Suprapubic skin (tissue), 4 donors: ENCODE measurements at regions not wholly inside any gene's neighbourhood (a gene's known extent, or its start where the extent isn't known, plus 50 kb on each side); places are given as distances from the start of the nearest gene placed in this dataset.

Experiments
- DNase-seq, 2 donors: peaks; one replicate each; pipeline ENCODE4 v3.0.0-alpha.2; 2019; ENCODE audit warnings: low spot score in 2 of 2
- H3K27ac ChIP-seq: fragments of 200-600 bp; sonication (generic); one replicate; pipeline ENCODE4 v1.5.1; 2019
- H3K27me3 ChIP-seq: fragments of 200-600 bp; sonication (generic); one replicate; pipeline ENCODE4 v1.5.1; 2019
- H3K36me3 ChIP-seq: fragments of 200-600 bp; sonication (generic); one replicate; pipeline ENCODE4 v1.5.1; 2019
- H3K4me1 ChIP-seq: fragments of 200-600 bp; sonication (generic); one replicate; pipeline ENCODE4 v1.5.1; 2019
- H3K4me3 ChIP-seq: fragments of 200-600 bp; sonication (generic); one replicate; pipeline ENCODE4 v1.5.1; 2019; ENCODE audit warnings: mild to moderate bottlenecking
- H3K9me3 ChIP-seq: fragments of 200-600 bp; sonication (generic); one replicate; pipeline ENCODE4 v1.5.1; 2019
- EP300 ChIP-seq: sonication (generic); formaldehyde crosslinking; IDR thresholded peaks from one replicate; pipeline ENCODE4 v1.6.1; 2017; ENCODE audit warnings: antibody characterized with exemption
- POLR2A ChIP-seq, 2 donors: fragments of 450-650 bp; IDR thresholded peaks; one replicate each; pipeline ENCODE4 v1.6.1; 2017; ENCODE audit warnings: antibody characterized with exemption in 2 of 2, mild to moderate bottlenecking in 2 of 2, moderate library complexity in 2 of 2
- POLR2AphosphoS5 ChIP-seq, 3 donors: sonication (generic); formaldehyde crosslinking; IDR thresholded peaks; one replicate each; pipeline ENCODE4 v1.6.1; 2017; ENCODE audit warnings: antibody characterized with exemption in 3 of 3
- WGBS: methylation state at CpG from one replicate; pipeline ENCODE4 v1.1.5; 2018; 5-methylcytosine and 5-hydroxymethylcytosine counted together
- TF ChIP-seq, protein P1 (sequence below), 2 donors: fragments of 200-600 bp in 1 of 2; fragments of 450-650 bp in 1 of 2; sonication (generic) in 1 of 2; IDR thresholded peaks; one replicate each; pipeline ENCODE4 v1.5.1; 2016 to 2019; ENCODE audit warnings: antibody characterized with exemption in 2 of 2, mild to moderate bottlenecking in 1 of 2, moderate library complexity in 1 of 2

- TF ChIP-seq POLR2AphosphoS5 (IDR thresholded peaks at IDR 0.05) (no peak), POLR2A (IDR thresholded peaks at IDR 0.05) (no peak), EP300 (no peak)
- TF ChIP-seq, protein P1, sequence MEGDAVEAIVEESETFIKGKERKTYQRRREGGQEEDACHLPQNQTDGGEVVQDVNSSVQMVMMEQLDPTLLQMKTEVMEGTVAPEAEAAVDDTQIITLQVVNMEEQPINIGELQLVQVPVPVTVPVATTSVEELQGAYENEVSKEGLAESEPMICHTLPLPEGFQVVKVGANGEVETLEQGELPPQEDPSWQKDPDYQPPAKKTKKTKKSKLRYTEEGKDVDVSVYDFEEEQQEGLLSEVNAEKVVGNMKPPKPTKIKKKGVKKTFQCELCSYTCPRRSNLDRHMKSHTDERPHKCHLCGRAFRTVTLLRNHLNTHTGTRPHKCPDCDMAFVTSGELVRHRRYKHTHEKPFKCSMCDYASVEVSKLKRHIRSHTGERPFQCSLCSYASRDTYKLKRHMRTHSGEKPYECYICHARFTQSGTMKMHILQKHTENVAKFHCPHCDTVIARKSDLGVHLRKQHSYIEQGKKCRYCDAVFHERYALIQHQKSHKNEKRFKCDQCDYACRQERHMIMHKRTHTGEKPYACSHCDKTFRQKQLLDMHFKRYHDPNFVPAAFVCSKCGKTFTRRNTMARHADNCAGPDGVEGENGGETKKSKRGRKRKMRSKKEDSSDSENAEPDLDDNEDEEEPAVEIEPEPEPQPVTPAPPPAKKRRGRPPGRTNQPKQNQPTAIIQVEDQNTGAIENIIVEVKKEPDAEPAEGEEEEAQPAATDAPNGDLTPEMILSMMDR (IDR thresholded peaks at IDR 0.05) = no peak
- Histone ChIP-seq H3K4me1 (no peaks in the 10 kb centered on the region), H3K27ac (no peak overlapping the region), H3K9me3 (no peaks in the 10 kb centered on the region), H3K4me3 (no peak overlapping the region), H3K36me3 (no peaks in the 10 kb centered on the region), H3K27me3 (no peaks in the 10 kb centered on the region)
- 48% methylated on average over 2 of the region's 2 CpGs for WGBS
- no peak for DNase-seq
Measured at GRCh38 chr12:59867689-59868088, 271.9 kb downstream of the SLC16A7 start.

DNA sequence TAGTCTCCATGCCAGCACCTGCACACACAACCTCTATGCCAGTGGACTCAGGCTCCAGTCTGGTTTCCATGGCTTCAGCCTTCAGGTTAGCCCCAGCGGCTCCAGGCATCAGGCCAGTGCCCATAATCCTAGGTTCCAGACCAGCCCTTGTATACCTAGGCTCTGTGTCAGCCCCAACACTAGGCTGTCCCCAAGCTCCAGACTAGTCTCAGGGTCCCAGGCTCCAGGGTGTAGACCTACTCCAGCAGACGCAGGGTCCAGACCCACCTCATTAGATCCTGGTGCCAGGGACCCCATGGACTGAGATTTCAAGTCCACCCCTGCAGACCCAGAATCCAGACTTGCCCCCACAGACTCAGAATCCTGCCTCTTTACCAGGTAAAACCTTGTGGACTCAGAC lies 275.9 kb downstream of the SLC16A7 start:
- WGBS = no CpG with 5 or more reads among the region's 2 CpGs
- no peaks in the 10 kb centered on the region for H3K9me3 ChIP-seq
- H3K27me3 ChIP-seq = no peaks in the 10 kb centered on the region
- no peak overlapping the region for H3K4me3 ChIP-seq
- H3K27ac ChIP-seq = no peak overlapping the region
- TF ChIP-seq POLR2AphosphoS5 (IDR thresholded peaks at IDR 0.05) = no peak
- TF ChIP-seq, protein P1 (IDR thresholded peaks at IDR 0.05) = no peak
- no peak for TF ChIP-seq EP300
- no peak for TF ChIP-seq POLR2A (IDR thresholded peaks at IDR 0.05)
- DNase-seq = no peak
- H3K4me1 ChIP-seq = no peaks in the 10 kb centered on the region
- no peaks in the 10 kb centered on the region for H3K36me3 ChIP-seq

GRCh38 chr12:59873136-59873535 lies 277.3 kb downstream of the SLC16A7 start:
- no peak overlapping the region for H3K27ac ChIP-seq
- no peaks in the 10 kb centered on the region for H3K9me3 ChIP-seq
- H3K27me3 ChIP-seq = no peaks in the 10 kb centered on the region
- no peak overlapping the region for H3K4me3 ChIP-seq
- H3K4me1 ChIP-seq = no peaks in the 10 kb centered on the region
- WGBS = 96% methylated on average over 1 of the region's 1 CpG
- TF ChIP-seq, protein P1 (IDR thresholded peaks at IDR 0.05) = no peak
- no peak for TF ChIP-seq POLR2A (IDR thresholded peaks at IDR 0.05)
- no peaks in the 10 kb centered on the region for H3K36me3 ChIP-seq
- DNase-seq = no peak

GRCh38 chr12:59874781-59875180 lies 279.0 kb downstream of the SLC16A7 start:
- H3K4me3 ChIP-seq = no peak overlapping the region
- 56% methylated on average over 1 of the region's 1 CpG for WGBS
- TF ChIP-seq EP300 (no peak), POLR2AphosphoS5 (IDR thresholded peaks at IDR 0.05) (no peak), POLR2A (IDR thresholded peaks at IDR 0.05) (no peak)
- TF ChIP-seq, protein P1 (IDR thresholded peaks at IDR 0.05) = no peak
- DNase-seq = no peak
- H3K4me1 ChIP-seq = no peaks in the 10 kb centered on the region
- no peaks in the 10 kb centered on the region for H3K9me3 ChIP-seq
- no peak overlapping the region for H3K27ac ChIP-seq
- no peaks in the 10 kb centered on the region for H3K36me3 ChIP-seq
- no peaks in the 10 kb centered on the region for H3K27me3 ChIP-seq

GRCh38 chr12:59886131-59886733 lies 290.4 kb downstream of the SLC16A7 start:
- Histone ChIP-seq H3K36me3 (no peaks in the 10 kb centered on the region), H3K4me3 (no peak overlapping the region), H3K27ac (no peak overlapping the region), H3K4me1 (no peaks in the 10 kb centered on the region), H3K9me3 (no peaks in the 10 kb centered on the region), H3K27me3 (no peaks in the 10 kb centered on the region)
- 53% methylated on average over 2 of the region's 2 CpGs for WGBS
- TF ChIP-seq, protein P1 (IDR thresholded peaks at IDR 0.05) = no peak
- DNase-seq = no peak
